GF-D8 (cell line): ENCODE measurements at regions not wholly inside any gene's neighbourhood (a gene's known extent, or its start where the extent isn't known, plus 50 kb on each side); places are given as distances from the start of the nearest gene placed in this dataset.
"Not testable (repeated sequence)": the region's sequence is repeated elsewhere in the genome, so short reads cannot be mapped to it uniquely, and the experiment has no call there.

Experiments used
- DNase-seq: peaks from one replicate; lab custom pipeline; 2025; lab: John Stamatoyannopoulos, UW

GRCh38 chr17:27209316-27209715 is 84.6 kb upstream of the WSB1 start:
- no peak for DNase-seq

- DNase-seq, result not testable (repeated sequence)
These were observed 83.1 kb upstream of the WSB1 start for GRCh38 chr17:27210809-27211208.

GRCh38 chr17:27216836-27217235 is 77.1 kb upstream of the WSB1 start:
- DNase-seq, result no peak

GRCh38 chr17:27217631-27218030 is 76.3 kb upstream of the WSB1 start:
- no peak for DNase-seq

GRCh38 chr17:27218041-27218440 is 75.9 kb upstream of the WSB1 start:
- DNase-seq, result no peak

- no peak for DNase-seq
These were observed 75.0 kb upstream of the WSB1 start for GRCh38 chr17:27218719-27219488.

- no peak for DNase-seq
These were observed 71.4 kb upstream of the WSB1 start for GRCh38 chr17:27222515-27222914.

- DNase-seq, result no peak
These were observed 69.2 kb upstream of the WSB1 start for GRCh38 chr17:27224526-27225315.

- DNase-seq, result no peak
These were observed 67.2 kb upstream of the WSB1 start for GRCh38 chr17:27226611-27227230.

GRCh38 chr17:27230996-27231395 is 62.9 kb upstream of the WSB1 start:
- no peak for DNase-seq

- DNase-seq, result no peak
These were observed 61.6 kb upstream of the WSB1 start for GRCh38 chr17:27232328-27232727.

GRCh38 chr17:27233059-27233458 is 60.9 kb upstream of the WSB1 start:
- DNase-seq, result no peak

- no peak for DNase-seq
These were observed 60.1 kb upstream of the WSB1 start for GRCh38 chr17:27233776-27234175.

GRCh38 chr17:27236717-27237315 is 57.1 kb upstream of the WSB1 start:
- peak; percentile 9 for DNase-seq

- no peak for DNase-seq
These were observed 56.0 kb upstream of the WSB1 start for GRCh38 chr17:27237890-27238289.

- DNase-seq, result no peak
These were observed 54.9 kb upstream of the WSB1 start for GRCh38 chr17:27239046-27239445.

GRCh38 chr17:27239584-27239983 is 54.3 kb upstream of the WSB1 start:
- no peak for DNase-seq

GRCh38 chr17:27240086-27240801 is 53.7 kb upstream of the WSB1 start:
- DNase-seq, result no peak

GRCh38 chr17:27240802-27241155 is 53.1 kb upstream of the WSB1 start:
- no peak for DNase-seq

GRCh38 chr17:27241346-27241946 is 52.5 kb upstream of the WSB1 start:
- DNase-seq, result no peak

- DNase-seq, result no peak
These were observed 51.0 kb upstream of the WSB1 start for GRCh38 chr17:27242951-27243350.

- no peak for DNase-seq
These were observed 49.9 kb upstream of the WSB1 start for GRCh38 chr17:27244011-27244410.
